G401 (cell line): ENCODE measurements at regions not wholly inside any gene's neighbourhood (a gene's known extent, or its start where the extent isn't known, plus 50 kb on each side); places are given as distances from the start of the nearest gene placed in this dataset.

Experiments
- DNase-seq: peaks from one replicate; pipeline ENCODE4 v3.0.0-alpha.2; 2015; ENCODE audit warnings: low spot score
- in situ Hi-C: cut with HindIII; loops from 2 replicates; pipeline ENCODE4 v1.10.0; 2016; ENCODE audit warnings: low sequenced_read_pairs, mixed read lengths

DNA sequence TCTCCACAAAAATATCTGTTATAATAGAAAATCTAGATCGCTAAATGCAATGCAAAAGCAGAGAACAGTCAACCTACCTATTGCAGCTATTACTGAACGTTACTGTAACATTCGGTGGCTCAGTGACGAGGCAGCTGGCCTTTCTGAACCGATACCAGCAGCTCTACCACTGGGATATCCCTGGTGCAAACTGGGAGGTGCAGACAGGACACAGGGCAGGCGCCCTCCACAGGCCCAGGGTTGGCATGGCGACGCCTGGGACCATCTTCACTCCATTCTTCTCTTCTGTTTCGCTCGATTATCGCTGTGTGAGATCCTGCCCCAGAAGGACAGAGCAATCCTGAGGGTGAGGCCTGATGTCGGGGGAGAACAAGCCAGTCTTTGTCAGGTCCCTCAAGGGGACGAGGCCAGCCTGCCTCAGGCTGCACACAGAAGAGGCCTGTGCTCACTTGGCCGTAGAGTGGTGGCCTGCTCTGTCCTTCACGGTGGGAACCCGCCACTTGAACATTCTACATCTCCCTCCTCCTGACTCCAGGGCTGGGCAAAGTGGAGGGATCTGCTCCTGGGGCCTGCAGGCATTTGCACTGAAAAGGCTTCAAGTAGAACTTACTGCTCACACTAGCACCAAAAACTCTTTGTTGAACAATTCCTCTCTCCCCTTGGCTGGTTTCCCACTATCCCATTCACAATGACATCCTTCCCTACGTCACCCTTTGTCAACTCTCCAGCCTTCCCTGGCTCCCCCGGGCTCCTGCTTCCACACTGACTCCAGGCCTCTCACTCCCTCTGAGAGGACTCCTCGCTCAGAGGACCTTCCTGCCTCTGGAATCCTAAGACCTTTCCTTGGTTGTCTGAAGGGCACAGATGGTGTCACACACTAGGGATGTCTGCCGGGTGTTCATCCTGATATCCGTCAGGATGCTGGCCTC, 49.7 kb downstream of the CYRIA start:
- in situ Hi-C loops = no loop called here

GRCh38 chr2:16615246-16615645, 50.4 kb downstream of the CYRIA start:
- DNase-seq = no peak
- in situ Hi-C loops = no loop called here

More for the DNA sequence above, 49.7 kb downstream of the CYRIA start:
- DNase-seq = peak; percentile 25

GRCh38 chr2:16614314-16614860, 51.2 kb downstream of the CYRIA start:
- DNase-seq = no peak
- in situ Hi-C loops = no loop called here

DNA sequence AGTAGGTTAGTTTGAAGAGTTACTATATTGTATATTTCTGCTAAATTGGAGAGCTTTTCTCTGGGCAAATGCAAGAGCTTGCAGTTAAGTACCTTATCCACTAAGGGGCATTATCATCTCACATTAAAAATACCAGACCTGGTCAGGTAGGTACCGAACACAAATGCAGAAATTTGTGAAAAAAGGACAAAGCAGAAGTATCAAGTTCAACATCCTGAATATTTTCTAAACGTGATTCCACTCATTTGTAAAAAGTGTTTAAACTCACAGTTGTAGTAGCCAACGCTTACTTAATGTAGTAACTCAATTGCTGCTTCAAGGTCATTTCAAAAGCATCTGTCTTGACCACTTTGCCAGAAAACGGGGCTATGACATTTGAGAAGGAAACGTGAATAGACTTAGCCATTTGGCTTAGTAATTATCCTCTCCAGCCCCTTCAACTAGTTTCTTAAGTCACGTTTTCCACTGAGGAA, 52.1 kb downstream of the CYRIA start:
- DNase-seq = peak; percentile 57
- in situ Hi-C loops = no loop called here

DNA sequence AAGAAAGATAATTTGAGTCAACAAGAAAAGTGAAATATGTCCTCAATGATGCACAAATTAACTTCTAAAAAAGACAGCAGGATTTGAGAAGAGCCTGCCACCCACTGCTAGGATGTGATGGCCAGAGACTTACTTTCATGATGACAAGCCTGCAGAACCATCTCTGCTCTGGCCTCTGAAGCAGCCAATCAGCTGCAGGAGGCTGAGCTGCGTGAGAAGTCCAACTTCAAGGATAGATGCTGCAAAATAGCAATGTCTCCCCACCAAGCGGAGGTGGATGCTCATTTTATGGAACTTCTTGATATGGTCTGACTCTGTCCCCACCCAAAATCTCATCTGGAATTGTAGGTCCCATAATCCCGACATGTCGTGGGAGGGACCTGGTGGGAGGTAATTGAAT, 53.1 kb downstream of the CYRIA start:
- in situ Hi-C loops = no loop called here
- DNase-seq = no peak

DNA sequence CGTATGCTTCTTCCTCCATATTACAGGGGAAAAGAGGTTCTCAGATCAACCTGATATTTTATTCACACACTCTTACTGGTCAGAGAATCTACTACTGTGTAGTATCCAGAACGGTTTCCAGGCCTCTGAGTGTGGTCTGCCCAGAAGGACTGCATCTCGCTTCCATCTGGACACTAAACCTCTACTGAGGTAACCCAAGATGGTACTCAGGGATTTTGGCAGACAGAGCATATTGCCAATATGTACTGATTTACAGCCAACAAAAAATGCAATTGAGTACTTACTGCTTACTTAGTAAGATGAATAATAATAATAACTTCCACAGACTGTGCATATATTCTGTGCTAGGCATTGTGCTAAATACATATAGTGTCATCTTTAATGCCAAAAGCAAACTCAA, 55.8 kb downstream of the CYRIA start:
- in situ Hi-C loops = no loop called here
- DNase-seq = peak; percentile 43

GRCh38 chr2:16608661-16609643, 56.7 kb downstream of the CYRIA start:
- DNase-seq = peak; percentile 84
- in situ Hi-C loops = no loop called here

- DNase-seq = no peak
- in situ Hi-C loops = no loop called here
Observed at GRCh38 chr2:16607301-16607700, 58.3 kb downstream of the CYRIA start.

DNA sequence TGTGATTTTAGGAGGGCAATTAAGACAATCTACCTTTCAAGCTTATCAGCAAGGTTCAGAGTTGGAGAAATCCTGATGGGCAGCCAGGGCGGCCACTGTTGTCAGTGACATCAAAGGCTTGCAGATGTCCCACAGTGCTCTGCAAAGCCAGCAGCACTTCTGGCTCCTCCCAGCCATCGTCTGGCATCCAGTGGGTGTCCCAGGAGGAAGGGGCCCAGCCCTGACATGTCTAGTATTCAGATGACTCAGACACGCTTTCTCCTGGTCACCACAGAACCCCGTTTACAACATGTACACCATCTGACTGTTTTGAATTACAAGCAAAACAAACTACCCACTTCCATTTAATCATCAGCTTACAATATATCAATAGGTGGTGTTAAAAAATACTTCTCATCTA, 61.4 kb downstream of the CYRIA start:
- in situ Hi-C loops = no loop called here

DNA sequence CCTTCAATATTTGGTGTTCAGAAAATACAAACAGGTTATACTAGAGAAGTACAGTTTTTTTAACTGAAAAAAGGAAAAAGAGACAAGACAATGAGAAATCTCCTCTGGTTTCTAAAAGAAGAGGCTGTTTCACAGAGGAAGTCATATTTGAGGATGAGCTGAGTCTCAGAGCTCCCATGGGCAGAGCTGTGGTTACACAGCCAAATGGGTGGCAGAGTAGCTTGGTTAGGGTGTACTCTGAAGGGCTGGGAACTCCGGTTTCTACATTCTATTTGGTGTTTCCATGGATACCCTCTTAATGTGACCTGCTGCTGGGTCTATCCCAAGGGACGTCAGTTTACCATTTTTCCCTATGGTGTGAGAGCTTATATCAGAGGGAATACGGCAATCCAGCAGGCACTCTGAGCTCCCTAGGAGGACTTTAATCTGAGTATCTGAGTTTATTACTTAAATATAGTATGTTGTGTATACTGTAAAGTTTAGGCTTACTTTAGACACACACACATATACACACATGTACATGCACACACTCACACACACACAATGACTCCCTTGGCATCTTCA, 74.2 kb downstream of the CYRIA start:
- in situ Hi-C loops = no loop called here
- no peak for DNase-seq

More for the DNA sequence above, 61.4 kb downstream of the CYRIA start:
- DNase-seq = no peak

DNA sequence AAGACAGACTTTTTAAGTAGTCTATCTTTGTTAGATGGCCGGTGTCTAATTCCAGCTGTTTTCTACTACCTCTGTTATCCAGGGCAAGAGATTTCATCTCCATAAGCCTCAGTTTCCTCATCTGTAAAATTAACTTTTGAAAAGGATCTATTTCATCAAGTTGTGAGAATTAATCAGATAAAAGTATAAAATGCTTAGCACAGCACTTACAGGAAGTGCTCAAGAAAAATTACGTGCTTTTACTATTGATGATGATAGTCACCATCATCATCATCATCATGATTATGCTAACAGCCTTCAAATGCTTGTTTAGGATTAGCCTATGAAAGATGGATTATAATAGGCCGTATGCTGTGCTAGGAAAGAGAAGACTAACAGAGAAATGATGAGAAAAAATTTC, 76.2 kb downstream of the CYRIA start:
- no peak for DNase-seq
- in situ Hi-C loops = no loop called here

DNA sequence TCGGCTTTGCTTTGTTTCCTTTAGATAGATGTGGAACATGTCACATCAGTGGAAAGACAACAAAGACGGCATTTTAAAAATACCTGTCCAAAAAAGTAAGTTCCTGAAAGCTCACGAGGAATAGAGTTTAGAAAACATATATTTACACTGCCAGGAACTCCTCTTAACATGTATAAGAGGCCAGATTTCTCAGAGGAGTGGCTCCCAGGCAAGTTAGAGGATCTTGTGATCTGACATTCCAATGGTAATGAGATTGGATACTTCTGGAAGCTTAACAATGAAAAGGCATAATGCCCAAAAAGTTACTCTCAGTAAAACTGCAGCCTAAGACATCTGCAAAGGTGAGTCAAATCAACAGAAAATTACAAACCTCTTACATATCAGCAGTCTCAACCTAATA, 77.1 kb downstream of the CYRIA start:
- DNase-seq = no peak
- in situ Hi-C loops = no loop called here

DNA sequence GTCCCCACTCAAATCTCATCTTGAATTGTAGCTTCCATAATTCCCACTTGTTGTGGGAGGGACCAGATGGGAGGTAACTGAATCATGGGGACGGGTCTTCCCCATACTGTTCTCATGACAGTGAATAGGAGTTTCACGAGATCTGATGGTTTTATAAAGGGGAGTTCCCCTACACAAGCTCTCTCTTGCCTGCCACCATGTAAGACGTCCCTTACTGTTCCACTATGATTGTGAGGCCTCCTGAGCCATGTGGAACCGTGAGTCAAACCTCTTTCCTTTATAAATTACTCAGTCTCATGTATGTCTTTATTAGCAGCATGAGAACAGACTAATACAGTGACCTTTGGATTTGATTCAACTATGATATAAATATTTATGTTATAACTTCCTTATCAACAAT, 78.0 kb downstream of the CYRIA start:
- in situ Hi-C loops = no loop called here
- no peak for DNase-seq

GRCh38 chr2:16584824-16585540, 80.7 kb downstream of the CYRIA start:
- no peak for DNase-seq
- in situ Hi-C loops = no loop called here

DNA sequence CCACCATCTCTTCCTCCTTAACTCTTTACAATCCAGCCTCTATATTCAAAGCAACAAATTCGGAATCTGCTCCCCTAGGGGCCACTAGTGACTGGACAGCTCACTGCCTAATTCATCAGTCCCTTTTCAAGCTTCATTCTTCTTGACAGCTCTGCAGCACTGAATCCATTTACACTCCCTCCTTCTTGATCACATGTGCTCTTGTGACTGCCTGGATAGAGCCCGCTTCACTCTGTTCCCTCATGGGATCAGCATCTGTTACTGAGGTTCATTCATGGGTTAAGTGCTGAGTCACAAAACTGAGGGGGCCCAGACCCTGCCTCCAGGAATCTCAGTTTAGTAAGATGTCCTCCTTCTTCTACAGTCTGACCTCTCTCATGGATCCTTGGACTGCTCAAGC, 81.5 kb downstream of the CYRIA start:
- in situ Hi-C loops = no loop called here
- no peak for DNase-seq

DNA sequence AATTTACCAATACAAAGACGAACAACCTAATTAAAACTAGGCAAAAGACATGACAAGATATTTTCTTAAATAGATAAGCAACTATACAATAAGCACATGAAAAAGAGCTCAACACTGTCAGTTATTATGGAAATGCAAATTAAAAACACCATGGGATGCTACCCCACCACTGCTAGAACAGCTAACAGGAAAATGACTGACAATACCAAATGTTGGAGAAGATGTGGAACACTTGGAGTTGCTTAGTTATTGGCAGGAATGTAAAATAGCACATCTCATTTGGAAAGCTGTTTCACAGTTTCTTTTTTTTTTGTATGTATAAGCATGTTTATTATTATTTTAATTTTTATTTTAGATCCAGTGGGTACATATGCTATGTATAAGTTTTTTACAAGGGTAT, 84.4 kb downstream of the CYRIA start:
- DNase-seq = no peak
- in situ Hi-C loops = no loop called here

DNA sequence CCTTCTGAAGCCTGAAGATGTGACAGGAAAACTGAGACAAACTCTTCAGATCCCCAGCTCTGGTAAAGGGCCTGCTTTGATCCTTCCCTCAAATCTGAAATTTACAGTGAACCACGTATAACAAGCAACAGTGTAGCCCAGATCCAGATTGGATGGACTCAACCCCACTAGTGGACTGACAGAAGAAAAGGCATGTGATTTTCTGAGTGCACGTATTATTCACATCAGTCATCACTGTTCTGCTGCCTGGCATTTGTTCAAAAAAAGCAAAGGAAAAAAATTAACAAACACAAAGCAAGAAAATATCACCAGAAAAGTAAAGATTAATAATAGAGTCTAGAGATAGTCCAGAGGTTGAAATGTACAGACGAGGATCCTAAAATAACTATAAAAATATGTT, 87.6 kb downstream of the CYRIA start:
- DNase-seq = no peak
- in situ Hi-C loops = no loop called here

DNA sequence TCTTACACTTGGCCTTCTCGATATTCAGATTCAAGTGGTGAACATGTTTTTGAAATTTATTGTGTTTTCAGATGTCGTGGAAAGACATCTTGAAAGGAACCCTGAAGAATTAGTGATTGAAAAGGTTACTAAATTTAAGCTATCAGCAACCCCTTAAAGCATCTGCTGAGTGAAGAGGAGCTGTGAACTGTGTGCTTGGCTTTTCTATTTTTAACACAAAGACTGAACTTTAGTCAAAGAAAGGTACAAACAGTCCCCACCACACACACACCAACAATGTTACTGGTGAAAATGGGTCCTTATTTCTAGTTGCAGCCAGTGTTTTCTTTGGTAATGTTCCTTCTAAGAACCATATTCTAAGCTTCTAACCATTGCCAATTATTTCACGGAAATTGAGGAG, 95.1 kb downstream of the CYRIA start:
- in situ Hi-C loops = no loop called here
- no peak for DNase-seq
